UCSD-AML1 (cell line): ENCODE measurements at regions not wholly inside any gene's neighbourhood (a gene's known extent, or its start where the extent isn't known, plus 50 kb on each side); places are given as distances from the start of the nearest gene placed in this dataset.
"Not testable (repeated sequence)": the region's sequence is repeated elsewhere in the genome, so short reads cannot be mapped to it uniquely, and the experiment has no call there.

Source experiments
- DNase-seq: peaks from one replicate; lab custom pipeline; 2025; ENCODE audit not compliant: unreplicated experiment; lab: John Stamatoyannopoulos, UW

DNA sequence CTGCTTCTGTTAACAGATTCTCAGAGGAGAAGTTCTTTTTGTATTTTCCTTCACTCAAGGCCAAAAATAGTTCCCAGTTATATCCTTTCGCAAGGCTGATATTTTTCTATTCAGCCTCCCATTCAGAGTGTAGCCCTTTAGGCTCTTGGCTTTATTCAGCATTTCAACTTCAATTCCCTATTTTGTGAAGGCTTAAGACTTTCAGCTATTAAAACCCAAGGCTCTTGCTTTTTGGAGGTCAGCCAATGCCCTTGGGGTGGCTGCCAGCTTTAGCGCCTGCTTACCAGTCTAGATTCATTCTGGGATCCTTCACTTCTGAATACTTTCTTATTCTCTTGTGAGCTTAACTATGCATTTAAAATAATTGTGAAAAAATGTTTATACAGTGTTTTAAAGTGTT, 57.3 kb upstream of the ADGRA3 start:
- no peak for DNase-seq

DNA sequence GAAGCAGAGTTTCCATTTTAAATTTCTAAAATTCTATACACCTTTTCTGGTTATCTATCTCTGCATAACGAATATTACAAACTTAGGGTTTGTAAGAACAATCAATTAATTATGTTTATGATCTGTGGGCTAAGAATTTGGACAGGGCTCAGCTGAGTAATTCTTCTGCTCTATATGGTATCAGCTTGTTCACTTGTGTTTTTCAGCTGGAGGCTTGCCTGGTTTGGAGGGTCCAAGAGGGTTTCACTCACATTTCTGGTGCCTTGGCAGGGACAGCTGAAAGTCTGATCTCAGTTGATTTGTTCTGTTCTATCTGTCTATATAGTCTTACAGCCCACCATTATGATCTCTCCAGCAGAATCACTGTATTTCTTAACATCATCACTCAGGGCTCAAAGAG, 57.8 kb upstream of the ADGRA3 start:
- no peak for DNase-seq

DNA sequence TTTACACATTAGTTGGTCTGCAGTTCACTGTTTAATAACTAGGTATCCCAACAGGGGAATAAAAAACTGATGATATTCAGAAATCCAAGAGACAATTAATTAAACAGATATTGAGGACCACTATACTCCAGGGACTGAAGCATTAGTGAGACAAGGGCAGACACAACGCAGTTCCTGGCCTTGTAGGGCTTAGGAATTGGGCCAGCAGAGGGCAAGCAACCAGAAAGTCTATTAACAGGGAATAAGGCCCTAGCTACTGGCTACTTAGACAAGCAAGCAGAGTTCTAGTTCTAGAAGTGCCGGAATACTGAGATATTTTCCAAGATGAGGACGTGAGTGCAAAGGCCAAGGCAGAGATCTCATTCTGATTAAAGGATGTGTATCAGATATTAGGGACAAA, 58.6 kb upstream of the ADGRA3 start:
- no peak for DNase-seq

DNA sequence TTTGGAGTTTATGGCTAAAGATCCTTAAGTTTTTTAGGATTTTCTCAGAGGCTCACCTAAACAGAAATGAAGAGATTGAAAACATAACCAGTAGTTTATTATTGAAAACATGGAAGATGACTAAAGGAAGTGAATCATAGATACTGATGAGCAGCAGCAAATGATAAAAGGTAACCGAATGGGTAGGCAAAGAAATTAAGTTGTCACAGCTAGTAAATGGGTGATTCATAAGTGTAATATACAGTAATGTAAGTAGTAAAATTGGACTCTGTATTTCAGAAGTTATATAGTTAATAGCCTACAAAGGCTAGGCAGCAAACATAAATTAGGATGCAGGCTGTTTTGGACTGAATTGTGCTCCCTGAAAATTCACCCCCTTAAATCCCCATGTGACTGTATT, 59.0 kb upstream of the ADGRA3 start:
- no peak for DNase-seq

- no peak for DNase-seq
Observed at GRCh38 chr4:22587253-22587652, 71.4 kb upstream of the ADGRA3 start.

GRCh38 chr4:22593933-22594332, 78.1 kb upstream of the ADGRA3 start:
- no peak for DNase-seq

GRCh38 chr4:22595684-22596083, 79.8 kb upstream of the ADGRA3 start:
- no peak for DNase-seq

- no peak for DNase-seq
Observed at GRCh38 chr4:22596409-22596808, 80.5 kb upstream of the ADGRA3 start.

GRCh38 chr4:22597471-22597870, 81.6 kb upstream of the ADGRA3 start:
- DNase-seq: no peak

- not testable (repeated sequence) for DNase-seq
Observed at GRCh38 chr4:22598113-22599047, 82.5 kb upstream of the ADGRA3 start.

- not testable (repeated sequence) for DNase-seq
Observed at GRCh38 chr4:22599228-22599928, 83.5 kb upstream of the ADGRA3 start.

DNA sequence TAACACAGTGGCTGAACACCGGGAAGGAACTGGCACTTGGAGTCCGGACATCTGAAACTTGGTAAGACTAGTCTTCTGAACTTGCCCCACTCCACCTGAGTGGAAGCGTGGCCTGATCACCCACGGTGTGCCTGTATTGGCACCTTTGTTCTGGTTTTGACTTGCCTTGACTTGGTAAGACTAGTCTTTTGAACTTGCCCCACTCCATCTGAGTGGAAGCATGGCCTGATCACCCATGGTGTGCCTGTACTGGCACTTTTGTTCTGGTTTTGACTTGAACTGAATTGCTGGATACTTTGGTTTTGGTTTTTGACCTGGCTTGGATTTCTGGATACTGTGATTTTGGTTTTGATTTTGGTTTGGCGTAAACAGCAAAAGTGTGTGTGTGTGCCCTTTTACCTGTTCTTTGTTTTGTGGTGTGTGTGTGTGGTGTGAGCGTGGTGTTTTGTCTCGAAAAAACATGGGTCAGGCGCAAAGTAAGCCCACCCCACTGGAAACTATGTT, 84.1 kb upstream of the ADGRA3 start:
- not testable (repeated sequence) for DNase-seq

DNA sequence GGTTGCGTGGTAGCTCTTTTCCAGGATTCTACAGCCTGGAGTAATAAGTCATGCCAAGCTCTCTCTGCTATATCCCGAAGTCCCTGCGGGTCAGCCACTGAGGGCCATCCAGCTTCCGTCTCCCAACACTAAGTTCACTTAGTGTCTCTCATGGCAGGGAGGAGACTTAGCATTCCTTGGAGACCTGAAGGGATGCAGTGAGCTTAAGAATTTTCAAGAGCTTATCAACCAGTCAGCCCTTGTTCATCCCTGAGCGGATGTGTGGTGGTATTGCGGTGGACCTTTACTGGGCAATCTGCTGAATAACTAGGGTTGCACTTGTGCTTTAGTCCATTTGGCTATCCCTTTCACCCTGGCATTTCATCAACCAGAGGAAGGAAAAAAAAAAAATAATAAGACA, 85.8 kb upstream of the ADGRA3 start:
- DNase-seq: not testable (repeated sequence)

DNA sequence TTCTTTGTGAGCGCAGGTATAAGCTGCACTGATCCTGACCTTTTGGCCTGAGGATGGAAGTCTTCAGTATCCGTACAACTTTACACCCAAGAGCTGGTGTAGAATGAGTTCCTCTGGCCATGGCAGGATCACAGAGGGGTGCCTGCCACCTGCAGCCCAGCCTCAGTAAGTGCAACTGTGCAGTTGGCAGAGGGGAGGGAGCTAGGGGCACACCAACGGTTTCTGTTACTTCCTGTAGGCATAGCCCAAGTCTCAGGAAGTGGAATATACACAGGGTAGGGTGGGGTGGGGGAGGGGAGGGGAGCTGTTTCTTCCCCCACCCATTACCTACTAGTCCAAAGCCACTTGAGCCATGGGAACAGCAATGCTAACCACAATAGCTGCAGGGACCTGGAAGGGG, 85.4 kb upstream of the GBA3 start:
- peak; percentile 75 for DNase-seq

GRCh38 chr4:22609951-22610525, 82.7 kb upstream of the GBA3 start:
- DNase-seq: not testable (repeated sequence)

DNA sequence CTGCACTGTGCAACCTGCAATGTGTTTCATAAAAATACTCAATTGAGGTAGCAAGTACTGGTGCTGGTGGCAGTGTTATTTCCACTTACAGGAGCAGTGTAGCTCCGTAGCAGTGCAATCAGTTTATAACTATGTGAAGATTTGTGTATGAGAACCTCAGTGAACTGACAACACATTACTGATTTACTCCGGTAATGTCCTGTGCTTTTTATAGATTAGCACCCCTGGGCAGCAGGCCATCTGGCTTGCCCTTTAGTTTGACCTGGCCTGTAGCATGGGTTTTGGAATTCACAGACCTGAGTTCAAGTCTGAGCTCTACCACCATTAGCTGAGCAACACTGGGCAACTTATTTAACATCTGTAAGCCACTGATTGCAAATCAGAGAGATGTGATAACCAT, 78.6 kb upstream of the GBA3 start:
- no peak for DNase-seq

DNA sequence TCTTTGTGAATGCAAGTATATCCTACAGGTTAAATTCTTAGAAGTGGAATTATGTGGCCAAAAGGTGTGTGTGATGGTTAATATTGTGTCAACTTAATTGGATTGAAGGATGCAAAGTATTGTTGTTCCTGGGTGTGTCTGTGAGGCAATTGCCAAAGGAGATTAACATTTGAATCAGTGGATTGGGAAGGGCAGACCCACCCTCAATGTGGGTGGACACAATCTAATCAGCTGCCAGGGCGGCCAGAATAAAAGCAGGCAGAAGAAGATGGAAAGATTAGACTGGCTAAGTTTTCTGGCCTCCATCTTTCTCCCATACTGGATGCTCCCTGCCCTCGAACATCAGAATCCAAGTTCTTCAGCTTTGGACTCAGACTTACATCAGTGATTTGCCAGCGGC, 76.2 kb upstream of the GBA3 start:
- DNase-seq: no peak

GRCh38 chr4:22620144-22620543, 72.6 kb upstream of the GBA3 start:
- DNase-seq: not testable (repeated sequence)

DNA sequence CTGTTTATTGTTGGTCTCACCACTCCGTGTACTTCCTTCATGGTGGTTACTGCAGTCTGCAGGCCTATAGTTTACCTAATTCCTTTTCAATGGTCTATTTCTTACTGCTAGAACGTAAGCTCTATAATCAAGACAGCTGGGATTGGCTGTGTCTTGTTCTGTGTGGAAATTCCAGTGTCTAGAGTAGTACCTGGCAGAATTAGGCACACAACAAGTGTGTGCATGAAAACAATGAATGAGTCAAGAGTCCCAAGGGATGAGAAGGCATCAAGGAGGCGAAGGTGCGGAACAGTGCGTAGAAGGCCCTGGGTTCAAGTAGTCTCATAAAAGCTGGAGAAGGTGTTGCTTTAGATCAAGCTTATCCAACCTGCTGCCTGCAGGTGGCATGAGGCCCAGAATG, 70.8 kb upstream of the GBA3 start:
- not testable (repeated sequence) for DNase-seq

DNA sequence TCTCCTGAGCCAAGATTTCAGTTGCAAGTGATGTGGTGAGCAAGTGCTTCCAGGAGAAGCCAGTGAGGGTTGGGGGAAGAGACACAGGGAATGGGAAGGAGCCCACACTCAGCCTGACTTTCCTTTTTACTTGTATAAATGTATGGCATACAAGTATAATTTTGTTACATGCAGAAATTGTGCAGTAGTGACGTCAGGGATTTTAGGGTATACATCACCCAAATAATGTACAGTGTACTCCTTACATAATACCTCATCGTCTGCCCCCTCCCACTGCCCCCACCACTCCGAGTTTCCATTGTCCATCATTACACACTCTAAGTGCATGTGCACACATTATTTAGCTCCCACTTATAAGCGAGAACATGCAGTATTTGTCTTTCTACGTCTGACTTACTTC, 68.7 kb upstream of the GBA3 start:
- not testable (repeated sequence) for DNase-seq

DNA sequence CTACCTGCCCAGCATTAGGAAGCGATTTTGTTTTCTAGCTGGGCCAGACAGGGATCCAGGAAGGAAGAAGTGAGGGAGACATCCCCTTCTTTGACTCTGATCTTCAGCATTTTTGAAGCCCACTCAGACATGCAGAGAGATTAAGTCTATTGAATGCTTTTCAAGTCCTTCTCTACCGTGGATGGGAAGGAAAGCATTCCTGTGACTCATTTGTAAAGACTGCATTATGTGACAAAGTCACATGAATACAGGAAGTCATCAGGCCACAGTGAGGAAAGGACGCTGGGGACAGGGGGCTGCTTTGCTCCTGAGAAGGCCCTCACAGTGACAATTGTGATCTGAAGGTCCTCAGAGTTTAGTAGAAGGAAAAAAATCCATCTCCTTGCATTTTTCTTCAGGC, 67.4 kb upstream of the GBA3 start:
- DNase-seq: no peak

- not testable (repeated sequence) for DNase-seq
Observed at GRCh38 chr4:22627851-22628250, 64.9 kb upstream of the GBA3 start.
